Activated T-cell treated with anti-CD3 and anti-CD28 coated beads, Interleukin-2, amount 50 U/mL, for 4 hours (primary cell): ENCODE measurements at regions not wholly inside any gene's neighbourhood (a gene's known extent, or its start where the extent isn't known, plus 50 kb on each side); places are given as distances from the start of the nearest gene placed in this dataset.

Experiments used
- ATAC-seq, 2 donors: fragments of 200-7000 bp; cut with Tn5 transposase; one replicate each; pipeline ENCODE4 v1.10.0; 2021
- DNase-seq: peaks from one replicate; pipeline ENCODE4 v3.0.0-alpha.2; 2020
- H3K27me3 Mint-ChIP-seq: one replicate; pipeline ENCODE4 v1.8.0; 2021; ENCODE audit warnings: low read depth, mixed read lengths
- H3K36me3 Mint-ChIP-seq: one replicate; pipeline ENCODE4 v1.8.0; 2022; ENCODE audit warnings: mixed read lengths; ENCODE audit not compliant: insufficient read depth
- H3K4me1 Mint-ChIP-seq: one replicate; pipeline ENCODE4 v1.8.0; 2021; ENCODE audit warnings: low read depth, mixed read lengths
- H3K4me3 Mint-ChIP-seq: one replicate; pipeline ENCODE4 v1.8.0; 2021; ENCODE audit warnings: mild to moderate bottlenecking, moderate library complexity, mixed read lengths
- H3K9me3 Mint-ChIP-seq: one replicate; pipeline ENCODE4 v1.8.0; 2021; ENCODE audit warnings: mixed read lengths

GRCh38 chr4:95714571-95714970, 125.3 kb upstream of the PDHA2 start:
- Mint-ChIP-seq H3K36me3 (no peaks in the 10 kb centered on the region), H3K4me1 (no peaks in the 10 kb centered on the region), H3K4me3 (no peak overlapping the region), H3K9me3 (peaks cover 18% of the 10 kb centered on the region), H3K27me3 (no peaks in the 10 kb centered on the region)
- ATAC-seq (no peak), DNase-seq (no peak)

- H3K9me3 Mint-ChIP-seq: peaks cover 7% of the 10 kb centered on the region
- H3K4me1 Mint-ChIP-seq: no peaks in the 10 kb centered on the region
- H3K27me3 Mint-ChIP-seq: no peaks in the 10 kb centered on the region
- ATAC-seq: no peak
- no peak overlapping the region for H3K4me3 Mint-ChIP-seq
- no peaks in the 10 kb centered on the region for H3K36me3 Mint-ChIP-seq
- no peak for DNase-seq
Observed at GRCh38 chr4:95705323-95705722, 134.6 kb upstream of the PDHA2 start.

GRCh38 chr4:95701500-95702170, 138.3 kb upstream of the PDHA2 start:
- H3K36me3 Mint-ChIP-seq: no peaks in the 10 kb centered on the region
- no peaks in the 10 kb centered on the region for H3K4me1 Mint-ChIP-seq
- H3K4me3 Mint-ChIP-seq: no peak overlapping the region
- ATAC-seq (no peak), DNase-seq (no peak)
- H3K9me3 Mint-ChIP-seq: peaks cover 7% of the 10 kb centered on the region
- no peaks in the 10 kb centered on the region for H3K27me3 Mint-ChIP-seq

DNA sequence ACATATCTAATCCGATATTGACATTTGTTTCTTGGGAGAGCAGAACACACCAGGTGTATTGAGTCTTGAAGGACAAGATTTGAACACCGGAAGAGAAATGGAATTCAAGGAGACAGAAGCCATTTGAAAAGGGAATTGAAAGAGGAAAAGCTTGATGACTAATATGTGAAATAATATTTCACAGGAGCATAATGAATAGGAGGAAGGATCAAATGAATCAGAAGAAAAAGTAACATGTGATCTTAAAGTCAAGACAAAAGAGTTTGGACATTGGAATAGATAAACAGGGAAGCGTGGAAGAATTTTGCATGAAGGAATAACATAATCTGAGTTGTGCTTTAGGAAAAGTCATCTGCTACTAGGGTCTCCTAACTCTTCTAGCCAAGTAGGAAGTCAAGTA, 145.5 kb upstream of the PDHA2 start:
- H3K4me3 Mint-ChIP-seq: no peak overlapping the region
- no peak for ATAC-seq
- H3K27me3 Mint-ChIP-seq: no peaks in the 10 kb centered on the region
- H3K9me3 Mint-ChIP-seq: peaks cover 3% of the 10 kb centered on the region
- DNase-seq: no peak
- H3K4me1 Mint-ChIP-seq: no peaks in the 10 kb centered on the region
- no peaks in the 10 kb centered on the region for H3K36me3 Mint-ChIP-seq

- Mint-ChIP-seq H3K4me3 (no peak overlapping the region), H3K4me1 (no peaks in the 10 kb centered on the region), H3K36me3 (no peaks in the 10 kb centered on the region), H3K9me3 (peaks cover 3% of the 10 kb centered on the region), H3K27me3 (no peaks in the 10 kb centered on the region)
- DNase-seq (no peak), ATAC-seq (no peak)
Observed at GRCh38 chr4:95693594-95693993, 144.8 kb upstream of the UNC5C start.

- no peak overlapping the region for H3K4me3 Mint-ChIP-seq
- no peaks in the 10 kb centered on the region for H3K27me3 Mint-ChIP-seq
- DNase-seq: no peak
- peaks cover 3% of the 10 kb centered on the region for H3K9me3 Mint-ChIP-seq
- H3K4me1 Mint-ChIP-seq: no peaks in the 10 kb centered on the region
- H3K36me3 Mint-ChIP-seq: no peaks in the 10 kb centered on the region
- ATAC-seq: no peak
Observed at GRCh38 chr4:95676190-95676589, 127.4 kb upstream of the UNC5C start.

DNA sequence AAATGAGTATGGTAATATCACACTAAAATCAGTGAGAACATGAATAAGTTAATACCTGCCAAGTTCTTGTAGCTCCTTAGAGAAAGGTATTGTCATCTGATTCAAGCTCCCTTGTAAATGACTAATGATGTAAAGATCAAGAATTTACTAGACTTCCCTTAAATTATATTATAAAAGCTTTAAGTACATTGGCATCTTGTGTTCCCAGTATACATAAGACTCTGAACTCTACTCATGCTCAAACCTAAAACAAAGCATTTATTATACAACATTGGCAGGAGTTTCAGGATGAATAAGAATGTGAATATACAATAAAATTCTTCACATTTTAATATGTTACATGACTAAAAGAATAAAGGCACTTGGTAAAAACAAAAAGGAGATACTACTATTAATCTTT, 126.8 kb upstream of the UNC5C start:
- no peak for ATAC-seq
- peaks cover 3% of the 10 kb centered on the region for H3K9me3 Mint-ChIP-seq
- H3K4me3 Mint-ChIP-seq: no peak overlapping the region
- H3K36me3 Mint-ChIP-seq: no peaks in the 10 kb centered on the region
- no peak for DNase-seq
- H3K4me1 Mint-ChIP-seq: no peaks in the 10 kb centered on the region
- no peaks in the 10 kb centered on the region for H3K27me3 Mint-ChIP-seq

DNA sequence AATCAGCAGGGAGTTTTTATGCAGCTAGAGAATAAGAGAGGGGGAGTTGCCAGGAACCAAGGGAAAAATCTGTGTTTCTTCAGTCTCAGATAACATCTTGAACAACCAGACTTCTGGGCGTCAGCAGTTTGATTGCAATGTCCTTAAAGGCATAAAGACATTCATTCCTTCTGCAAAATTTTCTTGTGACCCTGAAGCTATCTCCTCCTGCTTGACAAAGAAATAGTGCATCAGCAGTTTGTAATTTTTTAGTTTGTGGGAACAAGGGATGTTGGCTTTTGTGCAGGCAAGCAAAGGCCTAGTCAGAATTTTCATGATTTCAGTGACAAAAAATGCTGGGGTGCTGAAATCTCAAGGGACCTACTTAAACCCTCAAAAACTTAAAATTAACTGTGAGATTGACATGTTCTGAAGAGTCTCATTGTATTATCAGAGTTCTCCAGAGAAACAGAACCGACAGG, 125.8 kb upstream of the UNC5C start:
- no peak overlapping the region for H3K4me3 Mint-ChIP-seq
- H3K36me3 Mint-ChIP-seq: no peaks in the 10 kb centered on the region
- DNase-seq (no peak), ATAC-seq (no peak)
- no peaks in the 10 kb centered on the region for H3K27me3 Mint-ChIP-seq
- H3K4me1 Mint-ChIP-seq: no peaks in the 10 kb centered on the region
- H3K9me3 Mint-ChIP-seq: peaks cover 3% of the 10 kb centered on the region

- no peaks in the 10 kb centered on the region for H3K27me3 Mint-ChIP-seq
- H3K36me3 Mint-ChIP-seq: no peaks in the 10 kb centered on the region
- no peak for DNase-seq
- H3K4me3 Mint-ChIP-seq: no peak overlapping the region
- H3K4me1 Mint-ChIP-seq: no peaks in the 10 kb centered on the region
- peaks cover 3% of the 10 kb centered on the region for H3K9me3 Mint-ChIP-seq
- no peak for ATAC-seq
Observed at GRCh38 chr4:95672811-95673210, 124.0 kb upstream of the UNC5C start.

- ATAC-seq (no peak), DNase-seq (no peak)
- Mint-ChIP-seq H3K27me3 (no peaks in the 10 kb centered on the region), H3K9me3 (peaks cover 6% of the 10 kb centered on the region), H3K4me3 (no peak overlapping the region), H3K4me1 (no peaks in the 10 kb centered on the region), H3K36me3 (no peaks in the 10 kb centered on the region)
Observed at GRCh38 chr4:95660719-95661118, 111.9 kb upstream of the UNC5C start.

GRCh38 chr4:95651891-95652290, 103.1 kb upstream of the UNC5C start:
- Mint-ChIP-seq H3K27me3 (no peaks in the 10 kb centered on the region), H3K4me3 (no peak overlapping the region), H3K36me3 (no peaks in the 10 kb centered on the region), H3K9me3 (peaks cover 18% of the 10 kb centered on the region), H3K4me1 (no peaks in the 10 kb centered on the region)
- ATAC-seq (no peak), DNase-seq (no peak)

- H3K4me3 Mint-ChIP-seq: no peak overlapping the region
- ATAC-seq (no peak), DNase-seq (no peak)
- H3K9me3 Mint-ChIP-seq: no peaks in the 10 kb centered on the region
- no peaks in the 10 kb centered on the region for H3K36me3 Mint-ChIP-seq
- no peaks in the 10 kb centered on the region for H3K4me1 Mint-ChIP-seq
- H3K27me3 Mint-ChIP-seq: no peaks in the 10 kb centered on the region
Observed at GRCh38 chr4:95644417-95644816, 95.6 kb upstream of the UNC5C start.

DNA sequence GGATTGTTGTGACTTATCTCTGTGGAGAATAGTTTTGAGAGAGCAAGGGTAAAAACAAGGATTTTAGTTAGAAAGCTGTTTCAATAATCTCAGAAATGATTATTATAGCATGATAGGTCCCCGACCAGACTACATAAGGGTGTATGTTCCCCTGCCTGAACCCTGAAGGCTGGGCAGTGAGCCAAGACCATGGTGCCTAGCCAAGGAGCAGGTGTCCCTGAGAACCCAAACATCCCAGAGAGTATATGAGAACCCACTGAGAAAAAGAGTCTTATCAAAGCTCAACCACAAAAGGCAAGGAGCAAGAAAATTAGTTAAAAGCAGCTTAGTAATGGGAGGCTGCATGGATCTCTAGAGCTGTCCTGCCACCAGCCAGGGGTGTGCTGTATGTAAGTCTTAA, 94.9 kb upstream of the UNC5C start:
- no peaks in the 10 kb centered on the region for H3K4me1 Mint-ChIP-seq
- H3K27me3 Mint-ChIP-seq: no peaks in the 10 kb centered on the region
- H3K9me3 Mint-ChIP-seq: no peaks in the 10 kb centered on the region
- H3K4me3 Mint-ChIP-seq: no peak overlapping the region
- DNase-seq (no peak), ATAC-seq (no peak)
- no peaks in the 10 kb centered on the region for H3K36me3 Mint-ChIP-seq

GRCh38 chr4:95641571-95641970, 92.8 kb upstream of the UNC5C start:
- H3K27me3 Mint-ChIP-seq: no peaks in the 10 kb centered on the region
- H3K36me3 Mint-ChIP-seq: no peaks in the 10 kb centered on the region
- H3K4me1 Mint-ChIP-seq: no peaks in the 10 kb centered on the region
- no peak for ATAC-seq
- no peaks in the 10 kb centered on the region for H3K9me3 Mint-ChIP-seq
- no peak for DNase-seq
- H3K4me3 Mint-ChIP-seq: no peak overlapping the region

DNA sequence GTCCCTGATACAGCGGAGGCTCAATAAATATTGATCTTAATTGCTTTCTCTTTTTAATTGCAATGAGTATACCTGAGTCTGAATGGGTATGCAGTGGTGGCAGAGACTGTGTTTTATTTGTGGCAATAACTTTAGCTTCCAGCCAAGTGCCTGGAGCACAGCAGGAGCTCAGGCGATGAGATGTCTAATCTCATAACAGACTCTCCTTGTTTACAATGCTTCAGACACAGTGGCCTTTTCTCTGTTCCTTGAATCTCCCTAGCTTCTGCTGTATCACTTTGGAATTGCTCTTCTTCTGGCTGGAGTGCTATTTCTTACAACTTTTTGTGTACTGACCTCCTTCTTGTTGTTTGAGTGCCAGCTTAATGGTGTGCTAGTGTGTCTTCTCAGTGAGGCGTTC, 91.5 kb upstream of the UNC5C start:
- H3K4me1 Mint-ChIP-seq: no peaks in the 10 kb centered on the region
- H3K36me3 Mint-ChIP-seq: no peaks in the 10 kb centered on the region
- no peak overlapping the region for H3K4me3 Mint-ChIP-seq
- no peak for ATAC-seq
- peaks cover 4% of the 10 kb centered on the region for H3K9me3 Mint-ChIP-seq
- H3K27me3 Mint-ChIP-seq: no peaks in the 10 kb centered on the region
- DNase-seq: no peak
